ENCODE measurements at regions not wholly inside any gene's neighbourhood (a gene's known extent, or its start where the extent isn't known, plus 50 kb on each side); places are given as distances from the start of the nearest gene placed in this dataset.
"Not testable (repeated sequence)": the region's sequence is repeated elsewhere in the genome, so short reads cannot be mapped to it uniquely, and the experiment has no call there.

- DNase-seq: no peak
Observed at GRCh38 chr2:3034856-3035255, 342.8 kb downstream of the EIPR1 start.

GRCh38 chr2:3034396-3034795, 343.2 kb downstream of the EIPR1 start:
- no peak for DNase-seq

GRCh38 chr2:3033315-3033714, 344.3 kb downstream of the EIPR1 start:
- no peak for DNase-seq

GRCh38 chr2:3030791-3031190, 346.8 kb downstream of the EIPR1 start:
- not testable (repeated sequence) for DNase-seq

- DNase-seq: no peak
Observed at GRCh38 chr2:3025984-3026383, 351.6 kb downstream of the EIPR1 start.

GRCh38 chr2:3025261-3025660, 352.4 kb downstream of the EIPR1 start:
- DNase-seq: no peak

GRCh38 chr2:3024401-3024935, 353.1 kb downstream of the EIPR1 start:
- DNase-seq: no peak

GRCh38 chr2:3023531-3023930, 354.1 kb downstream of the EIPR1 start:
- DNase-seq: no peak

GRCh38 chr2:3022841-3023372, 354.7 kb downstream of the EIPR1 start:
- no peak for DNase-seq

GRCh38 chr2:3021720-3022119, 355.9 kb downstream of the EIPR1 start:
- no peak for DNase-seq

- peak; percentile 87 for DNase-seq
Observed at GRCh38 chr2:3010001-3010400, 367.6 kb downstream of the EIPR1 start.

GRCh38 chr2:3009483-3009882, 368.1 kb downstream of the EIPR1 start:
- DNase-seq: no peak

GRCh38 chr2:3009005-3009404, 368.6 kb downstream of the EIPR1 start:
- peak; percentile 82 for DNase-seq

GRCh38 chr2:3008561-3008960, 369.1 kb downstream of the EIPR1 start:
- DNase-seq: peak; percentile 66

GRCh38 chr2:3007135-3007534, 370.5 kb downstream of the EIPR1 start:
- no peak for DNase-seq

GRCh38 chr2:3005859-3006501, 371.6 kb downstream of the EIPR1 start:
- peak; percentile 43 for DNase-seq

GRCh38 chr2:3001615-3002560, 375.7 kb downstream of the EIPR1 start:
- peak; percentile 89 for DNase-seq

GRCh38 chr2:3000968-3001367, 376.6 kb downstream of the EIPR1 start:
- no peak for DNase-seq

- no peak for DNase-seq
Observed at GRCh38 chr2:3000125-3000524, 377.5 kb downstream of the EIPR1 start.

GRCh38 chr2:2998971-2999370, 378.6 kb downstream of the EIPR1 start:
- peak; percentile 60 for DNase-seq

GRCh38 chr2:2993172-2993692, 384.4 kb downstream of the EIPR1 start:
- DNase-seq: peak; percentile 66

- no peak for DNase-seq
Observed at GRCh38 chr2:2992634-2993033, 385.0 kb downstream of the EIPR1 start.

GRCh38 chr2:2985020-2985419, 392.6 kb downstream of the EIPR1 start:
- DNase-seq: no peak

Measured in retina (tissue), 1 donor.